DMS153 (cell line): ENCODE measurements at regions not wholly inside any gene's neighbourhood (a gene's known extent, or its start where the extent isn't known, plus 50 kb on each side); places are given as distances from the start of the nearest gene placed in this dataset.
A peak's percentile ranks its signal among the peaks of the same experiment; 100 is the strongest.

Experiments used
- DNase-seq: peaks from one replicate; lab custom pipeline; 2025; lab: John Stamatoyannopoulos, UW

DNA sequence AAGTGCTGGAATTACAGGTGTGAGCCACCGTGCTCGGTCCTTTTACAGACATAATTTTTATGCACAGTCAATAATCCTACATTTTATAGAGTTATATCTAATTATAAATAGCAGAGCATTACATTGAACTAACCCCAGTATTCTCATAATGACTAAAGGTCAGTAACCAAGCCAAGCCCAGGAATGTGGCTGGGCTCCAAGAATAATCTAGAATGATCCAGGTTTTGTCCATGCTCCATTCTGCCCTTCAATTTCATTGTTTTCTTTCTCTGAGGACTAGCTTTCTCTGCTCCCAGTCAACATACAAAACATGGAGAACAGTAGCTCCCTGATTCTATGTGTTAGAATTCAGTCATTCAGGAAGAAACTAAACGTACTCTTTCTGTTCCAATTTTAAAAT, 92.1 kb upstream of the KRR1 start:
- DNase-seq, result no peak

GRCh38 chr12:75602106-75602505, 90.7 kb upstream of the KRR1 start:
- DNase-seq, result no peak

DNA sequence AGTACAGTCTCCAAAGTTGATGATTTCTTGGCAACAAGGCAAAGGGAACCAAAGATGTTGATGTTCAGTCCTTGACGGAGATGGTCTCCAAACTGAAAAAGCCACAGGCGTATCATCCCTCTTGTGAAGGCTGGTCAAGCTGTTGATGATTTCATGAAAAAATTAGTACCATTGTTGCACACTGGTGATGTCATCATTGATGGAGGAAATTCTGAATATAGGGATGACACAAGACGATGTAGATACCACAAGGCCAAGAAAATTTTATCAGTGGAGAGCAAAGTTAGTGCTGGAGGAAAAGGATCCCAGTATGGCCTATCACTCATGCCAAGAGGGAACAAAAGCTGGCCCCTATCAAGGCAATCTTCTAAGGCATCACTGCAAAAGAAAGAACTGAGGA, 88.7 kb upstream of the KRR1 start:
- DNase-seq, result no peak

- no peak for DNase-seq
Observed at GRCh38 chr12:75599061-75599460, 87.7 kb upstream of the KRR1 start.

DNA sequence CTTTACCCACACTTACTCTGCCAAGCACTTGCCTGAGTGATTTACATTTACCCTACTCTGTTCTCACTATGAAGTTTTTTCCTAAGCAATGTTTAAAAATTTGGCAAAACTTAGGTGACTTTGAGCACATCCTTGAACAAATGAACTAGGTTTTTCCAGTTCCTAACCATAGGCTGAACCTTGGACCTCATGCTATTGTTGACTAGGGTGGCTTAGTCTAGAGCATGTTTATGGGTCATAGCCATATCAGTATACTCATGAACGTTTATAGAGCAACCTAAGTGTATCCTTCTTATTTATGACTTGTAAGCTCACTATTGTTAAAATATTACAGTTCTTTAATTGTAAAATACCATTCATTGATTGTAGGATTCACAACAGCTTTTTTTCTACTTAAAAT, 85.0 kb upstream of the KRR1 start:
- DNase-seq, result no peak

GRCh38 chr12:75592638-75593335, 81.4 kb upstream of the KRR1 start:
- DNase-seq, result no peak

- DNase-seq, result no peak
Observed at GRCh38 chr12:75592086-75592485, 80.7 kb upstream of the KRR1 start.

DNA sequence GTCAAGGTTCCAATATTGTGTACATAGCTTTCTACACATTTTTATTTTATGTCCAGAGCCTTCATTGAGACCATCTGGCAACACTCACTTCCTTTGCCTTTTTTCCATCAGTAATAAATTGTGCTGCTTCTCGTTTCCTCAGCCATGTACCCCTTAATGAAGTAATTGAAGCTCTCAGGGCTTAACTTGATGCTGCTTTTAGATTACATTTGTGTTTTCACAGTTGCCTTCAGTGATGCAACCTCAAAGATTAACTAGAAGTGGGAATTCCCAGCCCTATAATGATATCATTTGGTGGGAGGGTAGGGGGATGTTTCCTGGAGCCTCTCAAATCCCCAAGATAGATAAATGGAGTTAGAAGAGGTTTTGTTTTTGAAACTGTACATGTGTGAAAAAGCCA, 80.2 kb upstream of the KRR1 start:
- DNase-seq, result no peak

DNA sequence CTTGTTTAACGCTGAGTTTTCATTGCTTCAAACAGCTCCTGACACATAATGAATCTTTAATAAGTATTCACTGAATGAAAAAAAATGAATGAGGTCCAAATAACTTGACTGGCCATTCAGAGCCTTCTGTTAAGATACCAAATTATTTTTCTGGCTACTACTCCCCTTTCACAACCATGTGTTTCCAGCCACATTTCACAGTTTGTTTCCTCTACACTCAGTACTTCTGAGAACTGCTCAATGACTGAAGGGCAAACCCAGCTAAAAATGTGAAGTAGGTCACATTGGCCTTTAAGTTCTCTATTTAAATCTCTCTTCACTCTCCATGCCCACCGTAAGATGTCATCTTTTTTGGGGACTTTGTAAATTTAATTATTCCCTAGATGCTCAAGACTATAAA, 78.4 kb upstream of the KRR1 start:
- no peak for DNase-seq

- DNase-seq, result no peak
Observed at GRCh38 chr12:75587340-75588106, 76.1 kb upstream of the KRR1 start.

DNA sequence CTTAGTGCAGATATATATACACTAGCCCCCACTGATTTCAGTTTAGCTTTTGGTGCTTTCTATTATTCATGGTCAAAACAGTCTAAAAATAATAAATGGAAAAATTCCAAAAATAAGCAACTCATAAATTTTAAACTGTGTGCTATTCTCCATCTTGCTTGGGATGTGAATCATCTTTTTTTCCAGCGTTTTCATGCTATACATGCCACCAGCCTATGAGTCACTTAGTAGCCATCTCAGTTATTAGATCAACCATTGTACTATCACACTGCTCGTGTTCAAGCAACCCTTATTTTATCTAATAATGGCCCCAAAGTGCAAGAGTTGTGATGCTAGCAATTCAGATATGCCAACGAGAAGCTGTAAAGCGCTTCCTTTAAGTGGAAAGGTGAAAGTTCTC, 73.9 kb upstream of the KRR1 start:
- no peak for DNase-seq

GRCh38 chr12:75583355-75583754, 71.9 kb upstream of the KRR1 start:
- no peak for DNase-seq

DNA sequence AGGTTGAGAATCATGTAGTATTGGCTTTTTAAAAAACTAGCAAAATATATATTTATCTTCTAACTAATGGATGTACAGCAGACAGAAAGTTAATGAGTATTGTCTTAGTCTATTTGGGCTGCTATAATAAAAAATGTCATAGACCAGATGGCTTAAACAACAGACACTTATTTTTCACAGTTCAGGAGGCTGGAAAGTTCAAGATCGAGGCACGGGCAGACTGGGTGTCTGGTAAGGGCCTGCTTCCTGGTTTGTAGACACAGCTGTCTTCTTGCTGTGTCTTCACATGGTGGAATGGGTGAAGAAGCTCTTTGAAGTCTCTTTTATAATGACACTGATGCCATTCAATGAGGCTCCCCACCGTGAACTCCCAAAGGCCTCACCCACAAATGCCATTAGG, 70.1 kb upstream of the KRR1 start:
- DNase-seq, result no peak

DNA sequence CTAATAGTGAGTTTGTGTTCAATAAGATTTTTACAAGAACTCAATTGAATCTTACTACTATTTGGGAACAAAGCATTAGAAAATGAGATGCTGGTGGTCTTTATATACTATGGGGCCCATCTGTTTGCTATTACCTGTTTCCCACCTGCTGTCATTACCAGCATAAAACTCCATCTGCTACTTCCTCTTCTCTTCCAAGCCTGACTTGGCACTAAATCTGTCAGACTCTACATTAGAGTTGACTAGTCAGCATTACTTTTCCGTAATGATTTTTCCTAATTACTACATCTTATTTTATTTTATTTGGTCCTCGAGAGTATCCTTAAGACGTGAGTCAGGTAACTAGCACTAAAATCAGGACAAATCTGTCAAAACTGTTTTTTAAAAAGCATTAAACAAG, 68.1 kb upstream of the KRR1 start:
- no peak for DNase-seq

DNA sequence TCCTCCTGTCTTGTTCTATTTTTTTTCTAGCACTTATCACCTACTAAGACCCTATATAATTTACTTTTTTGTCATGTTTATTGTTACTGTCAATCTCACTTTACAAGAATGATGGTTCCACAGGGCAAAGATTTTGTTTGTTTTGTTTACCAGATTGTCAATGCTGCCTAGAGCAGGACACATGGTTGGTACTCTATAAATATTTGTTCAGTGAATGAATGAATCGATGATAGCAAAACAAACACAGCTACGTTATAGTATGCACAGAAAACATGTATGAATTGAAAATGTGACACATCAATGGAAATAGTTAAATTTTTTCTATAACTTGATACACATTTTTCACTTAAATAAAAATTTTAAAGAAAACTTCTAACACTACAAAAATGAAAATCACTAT, 67.1 kb upstream of the KRR1 start:
- DNase-seq, result peak; percentile 54

GRCh38 chr12:75577812-75578211, 66.4 kb upstream of the KRR1 start:
- DNase-seq, result no peak

DNA sequence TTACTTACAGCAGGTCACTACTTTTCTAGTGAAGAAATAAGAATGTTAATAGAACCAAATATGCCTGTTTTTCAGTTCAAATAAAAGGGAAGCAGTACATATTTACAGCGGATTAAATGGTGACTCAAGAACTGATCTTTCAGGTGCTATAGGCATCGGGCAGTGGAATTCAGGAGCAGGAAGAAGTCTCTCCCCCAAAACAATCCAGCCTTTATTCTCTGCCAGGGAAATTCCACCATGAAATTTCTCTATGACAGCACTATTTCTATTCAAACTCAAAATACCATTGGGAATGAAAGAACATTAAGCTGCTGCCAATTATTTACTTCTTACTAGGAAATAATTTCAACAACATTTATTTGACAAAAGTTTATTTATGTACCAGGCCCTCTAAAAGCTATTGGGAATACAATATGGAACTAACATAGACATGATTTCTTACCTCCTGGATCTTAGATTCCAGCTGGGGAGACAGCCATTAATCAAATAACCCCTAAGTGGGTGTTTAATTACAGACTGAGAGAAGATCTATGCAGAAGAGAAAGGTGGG, 60.3 kb upstream of the KRR1 start:
- no peak for DNase-seq

GRCh38 chr12:75571204-75571603, 59.8 kb upstream of the KRR1 start:
- DNase-seq, result peak; percentile 41

DNA sequence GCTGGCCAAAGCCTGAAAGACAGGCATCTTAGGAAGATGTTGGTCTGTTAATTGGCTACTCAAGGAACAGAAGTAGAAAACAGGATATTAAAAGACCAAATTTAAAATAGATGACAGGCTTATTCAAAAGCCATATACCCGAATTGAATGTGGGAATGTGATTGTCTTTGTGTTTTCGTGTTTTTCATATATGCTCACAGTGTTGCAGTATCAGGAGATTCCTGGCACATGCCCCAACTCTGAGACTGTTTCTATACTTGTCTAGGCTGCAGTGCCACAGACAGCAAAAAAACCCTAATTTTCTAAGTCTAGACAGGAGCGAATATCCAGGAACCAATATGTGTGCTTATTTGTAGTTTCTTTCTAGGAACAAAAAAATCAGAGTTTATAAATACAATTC, 57.4 kb upstream of the KRR1 start:
- DNase-seq, result no peak

GRCh38 chr12:75568393-75568792, 57.0 kb upstream of the KRR1 start:
- DNase-seq, result no peak

DNA sequence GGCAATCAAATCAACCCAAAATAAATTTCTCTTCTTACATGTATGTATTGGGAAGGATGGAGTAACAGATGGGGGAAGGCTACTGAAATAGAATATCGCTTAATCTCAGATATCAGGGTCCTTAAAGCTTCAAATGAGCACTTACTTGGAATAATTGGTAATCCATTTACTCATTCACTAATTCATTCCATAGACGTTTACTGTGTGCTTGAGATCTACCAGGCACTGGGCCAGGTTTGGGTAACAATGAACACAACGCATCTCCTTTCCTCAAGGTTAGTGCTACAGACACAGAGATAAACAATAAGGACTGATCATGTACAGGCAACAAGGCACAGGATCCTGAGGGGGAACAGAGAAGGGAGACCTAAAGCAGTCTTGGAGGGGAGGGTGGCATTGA, 54.4 kb upstream of the KRR1 start:
- no peak for DNase-seq

DNA sequence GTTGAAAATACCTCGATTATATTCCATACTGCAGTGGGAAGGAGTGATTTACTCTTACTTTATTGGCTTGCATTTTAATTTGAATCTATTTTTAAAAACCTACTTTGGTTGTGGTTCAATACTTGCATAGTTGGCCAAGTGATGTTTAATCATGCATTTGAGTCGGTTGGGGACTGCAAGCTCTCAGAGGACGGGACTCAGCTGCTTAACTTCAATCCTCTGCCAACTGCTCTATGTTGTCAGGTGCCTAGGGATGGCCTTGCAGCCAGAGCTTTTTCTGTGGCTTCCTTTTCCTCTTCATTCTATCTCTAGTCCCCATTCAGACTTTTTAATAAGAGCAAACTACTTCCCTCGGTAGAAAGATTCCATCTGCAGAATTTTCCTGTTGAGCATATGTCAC, 53.4 kb upstream of the KRR1 start:
- no peak for DNase-seq

DNA sequence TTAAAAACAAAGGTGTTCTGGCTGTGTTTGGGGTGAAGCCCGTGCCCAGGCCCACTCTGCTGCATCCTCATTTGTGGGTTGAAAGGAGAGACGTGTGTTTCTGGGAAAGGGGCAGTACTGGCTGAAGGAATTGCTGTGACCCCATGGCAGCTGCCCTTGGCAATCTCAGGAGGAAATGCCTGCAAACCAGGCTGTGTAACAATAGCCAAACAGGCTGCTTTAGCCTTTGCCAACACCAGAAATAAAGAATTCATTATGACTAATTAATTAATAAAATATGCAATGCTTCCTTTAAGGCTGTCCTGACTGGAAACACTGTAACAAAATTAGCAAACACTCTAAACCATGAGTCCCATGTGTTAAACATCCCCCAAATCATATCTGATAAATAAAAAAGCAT, 53.0 kb upstream of the KRR1 start:
- DNase-seq, result no peak

- no peak for DNase-seq
Observed at GRCh38 chr12:75563351-75563750, 51.9 kb upstream of the KRR1 start.
